BLaER1 treated with 17β-estradiol and CSF1 and Interleukin-3, amounts not matched to agents 10 nM and 100 nM (cell line): ENCODE measurements at regions not wholly inside any gene's neighbourhood (a gene's known extent, or its start where the extent isn't known, plus 50 kb on each side); places are given as distances from the start of the nearest gene placed in this dataset.

ENCODE experiments used
- H3K27ac ChIP-seq, 11 experiments: shearing (Covaris generic); formaldehyde crosslinking; 2 replicates each; pipeline ENCODE4 v1.8.1; 2022
- H3K27me3 ChIP-seq, 11 experiments: shearing (Covaris generic); formaldehyde crosslinking; 2 replicates each; pipeline ENCODE4 v1.8.1; 2022
- H3K36me3 ChIP-seq, 11 experiments: shearing (Covaris generic); formaldehyde crosslinking; 2 replicates each; pipeline ENCODE4 v1.8.1; 2022
- H3K4me1 ChIP-seq, 10 experiments: shearing (Covaris generic); formaldehyde crosslinking; 2 replicates each; pipeline ENCODE4 v1.8.1; 2022
- H3K4me2 ChIP-seq, 11 experiments: shearing (Covaris generic); formaldehyde crosslinking; 2 replicates each; pipeline ENCODE4 v1.8.1; 2022
- H3K4me3 ChIP-seq, 10 experiments: shearing (Covaris generic); formaldehyde crosslinking; 2 replicates each; pipeline ENCODE4 v1.8.1; 2022
- H3K9ac ChIP-seq, 11 experiments: shearing (Covaris generic); formaldehyde crosslinking; 2 replicates each; pipeline ENCODE4 v1.8.1; 2022
- H3K9me3 ChIP-seq, 11 experiments: shearing (Covaris generic); formaldehyde crosslinking; replicated peaks in 1 of 11; 2 replicates each; pipeline ENCODE4 v1.8.1; 2022
- H4K20me1 ChIP-seq, 11 experiments: shearing (Covaris generic); formaldehyde crosslinking; 2 replicates each; pipeline ENCODE4 v1.8.1; 2022
- Cebpa-rat ChIP-seq, 11 experiments: shearing (Covaris generic); IDR thresholded peaks; 2 replicates each; pipeline ENCODE4 v1.8.1; 2022

- no peak overlapping the region for H3K27ac ChIP-seq
- no peaks in the 10 kb centered on the region for H3K36me3 ChIP-seq
- no peaks in the 10 kb centered on the region for H4K20me1 ChIP-seq
- no peak overlapping the region for H3K9ac ChIP-seq
- no peak overlapping the region for H3K4me3 ChIP-seq
- TF ChIP-seq Cebpa-rat (IDR thresholded peaks at IDR 0.05), result no peak
- H3K4me2 ChIP-seq, result peak overlapping the region in 3 of 11 experiments; percentile 9 to 31 (median 15); a peak in 2 of 22 replicates
- no peaks in the 10 kb centered on the region for H3K9me3 ChIP-seq
- peaks cover 0 to 21% (median 5%) of the 10 kb centered on the region in 10 experiments; a peak in 7 of 20 replicates for H3K4me1 ChIP-seq
- H3K27me3 ChIP-seq, result no peaks in the 10 kb centered on the region
Observed at GRCh38 chr9:89799766-89800165, 195.0 kb downstream of the GADD45G start.

DNA sequence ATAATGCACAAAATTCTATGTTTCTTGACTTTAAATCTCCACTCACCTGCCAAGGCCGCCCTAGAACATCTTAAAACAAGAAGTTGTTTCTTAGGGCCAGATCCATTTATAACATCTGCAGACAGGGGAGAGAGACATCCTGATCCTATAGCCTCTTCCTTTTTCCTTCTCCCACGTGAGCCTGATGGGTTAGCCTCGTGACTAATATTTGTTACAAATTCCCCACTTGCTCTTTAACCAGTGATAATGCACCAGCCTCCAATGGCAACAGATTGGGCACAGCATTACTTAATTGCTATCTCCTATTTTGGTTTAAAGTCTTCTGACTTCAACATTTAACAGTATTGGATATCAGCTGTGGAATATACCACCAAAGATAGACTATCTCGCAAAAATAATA lies 196.5 kb downstream of the GADD45G start:
- TF ChIP-seq Cebpa-rat (IDR thresholded peaks at IDR 0.05), result no peak
- Histone ChIP-seq H4K20me1 (no peaks in the 10 kb centered on the region), H3K9ac (no peak overlapping the region), H3K4me1 (peaks cover 0 to 21% (median 5%) of the 10 kb centered on the region in 10 experiments; a peak in 7 of 20 replicates), H3K4me3 (no peak overlapping the region), H3K27ac (no peak overlapping the region), H3K36me3 (no peaks in the 10 kb centered on the region), H3K4me2 (0 out of 22 replicates have a peak overlapping the region, but pooled peaks of 1 of the 11 experiments have one; percentile 28), H3K9me3 (no peaks in the 10 kb centered on the region), H3K27me3 (no peaks in the 10 kb centered on the region)

- Histone ChIP-seq H3K4me2 (no peak overlapping the region), H3K9ac (no peak overlapping the region), H4K20me1 (no peaks in the 10 kb centered on the region), H3K9me3 (no peaks in the 10 kb centered on the region), H3K4me3 (no peak overlapping the region), H3K36me3 (no peaks in the 10 kb centered on the region), H3K4me1 (peaks cover 0 to 21% (median 5%) of the 10 kb centered on the region in 10 experiments; a peak in 7 of 20 replicates), H3K27me3 (no peaks in the 10 kb centered on the region), H3K27ac (no peak overlapping the region)
- no peak for TF ChIP-seq Cebpa-rat (IDR thresholded peaks at IDR 0.05)
Observed at GRCh38 chr9:89801742-89802670, 197.2 kb downstream of the GADD45G start.

DNA sequence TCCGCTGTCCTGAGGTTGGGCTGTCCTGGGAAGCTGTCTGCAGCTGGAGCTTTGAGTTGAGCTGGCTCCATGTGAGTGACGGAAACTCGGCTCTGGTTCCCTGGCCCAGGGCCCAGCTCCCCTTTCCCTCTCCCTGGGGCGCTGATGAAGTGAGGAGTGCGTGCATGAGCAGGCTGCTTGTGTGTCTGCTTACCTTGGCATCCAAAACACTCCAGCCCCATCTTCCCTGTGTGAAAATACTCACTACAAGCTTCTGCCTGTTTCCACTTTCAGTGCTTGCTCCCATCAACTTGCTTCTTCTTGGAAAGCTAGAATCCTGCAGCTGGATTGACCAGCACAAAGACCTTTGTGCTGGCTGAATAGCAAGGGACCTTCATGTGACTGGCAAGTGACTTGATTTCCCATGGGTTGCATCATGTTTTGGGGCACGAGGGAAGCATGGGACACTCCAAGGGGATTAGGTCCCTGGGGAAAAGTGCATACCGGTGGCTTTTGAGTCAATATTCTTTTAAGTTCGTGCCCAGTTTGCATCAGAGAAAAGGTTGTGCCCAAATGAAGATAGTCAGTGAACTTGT lies 198.1 kb downstream of the GADD45G start:
- no peak for TF ChIP-seq Cebpa-rat (IDR thresholded peaks at IDR 0.05)
- Histone ChIP-seq H3K9ac (no peak overlapping the region), H3K27ac (no peak overlapping the region), H3K4me3 (no peak overlapping the region), H4K20me1 (no peaks in the 10 kb centered on the region), H3K4me2 (peak overlapping the region in 1 of 11 experiments; percentile 4; a peak in 1 of 22 replicates), H3K27me3 (no peaks in the 10 kb centered on the region), H3K4me1 (peaks cover 0 to 27% (median 7%) of the 10 kb centered on the region in 10 experiments; a peak in 9 of 20 replicates), H3K9me3 (no peaks in the 10 kb centered on the region), H3K36me3 (no peaks in the 10 kb centered on the region)

DNA sequence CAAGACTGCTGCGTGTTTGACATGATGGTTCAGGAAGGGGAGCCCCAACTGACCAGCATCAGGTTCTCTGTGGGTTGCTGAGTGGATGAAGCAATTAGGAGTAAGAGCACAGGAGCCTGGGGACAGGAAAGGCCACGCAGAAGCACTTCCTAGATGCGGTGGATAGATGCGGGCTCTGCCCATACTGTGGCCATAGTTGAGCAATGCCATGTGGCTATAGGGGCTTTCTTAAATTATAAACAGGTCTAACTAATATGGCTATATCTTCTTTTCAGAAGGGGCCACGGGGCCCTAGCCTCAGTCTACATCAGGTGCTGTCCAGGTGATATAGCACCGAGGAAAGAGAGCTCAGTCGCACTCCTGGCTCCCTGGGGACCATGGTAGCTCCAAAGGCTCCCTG lies 198.6 kb downstream of the GADD45G start:
- TF ChIP-seq Cebpa-rat (IDR thresholded peaks at IDR 0.05), result no peak
- Histone ChIP-seq H3K4me3 (no peak overlapping the region), H3K9me3 (no peaks in the 10 kb centered on the region)

DNA sequence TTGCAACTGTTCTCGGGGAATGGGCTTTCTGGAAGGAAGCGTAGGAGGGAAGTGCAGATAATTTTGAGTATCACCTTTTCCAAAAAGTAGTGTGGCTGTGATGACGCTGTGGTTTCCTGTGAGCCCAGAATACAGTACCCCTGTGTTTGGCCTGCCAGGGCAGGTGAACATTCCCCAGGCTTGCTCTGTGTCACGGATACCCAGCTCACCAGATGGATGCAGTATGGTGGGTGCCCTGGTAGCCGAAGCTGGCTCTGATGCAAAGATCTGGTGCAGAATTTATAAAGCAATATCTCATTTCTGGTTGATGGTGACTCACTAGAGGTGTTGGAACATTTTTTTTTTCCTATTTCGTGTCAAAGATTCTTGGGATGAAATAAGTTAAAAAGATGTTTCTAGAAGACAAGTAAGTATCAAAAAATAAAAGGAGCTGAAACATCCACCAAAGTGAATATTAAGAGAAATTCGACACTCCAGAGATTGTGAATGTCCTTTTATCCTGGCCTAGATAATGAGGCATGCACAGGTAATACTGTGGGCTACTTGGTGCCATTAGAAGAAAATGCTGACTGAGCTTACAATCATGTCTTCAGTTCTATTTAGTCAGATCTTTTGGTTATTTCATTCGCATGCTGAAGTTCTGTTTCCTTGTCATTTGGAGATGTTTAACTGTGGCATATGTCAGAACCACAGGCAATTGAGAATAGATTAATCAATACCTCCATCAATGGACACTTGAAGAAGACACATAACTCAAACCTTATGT lies 200.1 kb downstream of the GADD45G start:
- Histone ChIP-seq H3K4me1 (peaks cover 0 to 23% (median 7%) of the 10 kb centered on the region in 10 experiments; a peak in 9 of 20 replicates), H3K4me3 (no peak overlapping the region), H4K20me1 (no peaks in the 10 kb centered on the region), H3K27ac (no peak overlapping the region), H3K36me3 (no peaks in the 10 kb centered on the region), H3K4me2 (no peak overlapping the region), H3K9me3 (no peaks in the 10 kb centered on the region), H3K9ac (no peak overlapping the region), H3K27me3 (no peaks in the 10 kb centered on the region)
- TF ChIP-seq Cebpa-rat (IDR thresholded peaks at IDR 0.05), result no peak

More for the DNA sequence above, 198.6 kb downstream of the GADD45G start:
- H4K20me1 ChIP-seq, result no peaks in the 10 kb centered on the region
- no peaks in the 10 kb centered on the region for H3K36me3 ChIP-seq
- H3K9ac ChIP-seq, result no peak overlapping the region
- H3K4me2 ChIP-seq, result no peak overlapping the region
- H3K4me1 ChIP-seq, result peaks cover 0 to 28% (median 7%) of the 10 kb centered on the region in 10 experiments; a peak in 9 of 20 replicates
- H3K27ac ChIP-seq, result no peak overlapping the region
- H3K27me3 ChIP-seq, result no peaks in the 10 kb centered on the region

DNA sequence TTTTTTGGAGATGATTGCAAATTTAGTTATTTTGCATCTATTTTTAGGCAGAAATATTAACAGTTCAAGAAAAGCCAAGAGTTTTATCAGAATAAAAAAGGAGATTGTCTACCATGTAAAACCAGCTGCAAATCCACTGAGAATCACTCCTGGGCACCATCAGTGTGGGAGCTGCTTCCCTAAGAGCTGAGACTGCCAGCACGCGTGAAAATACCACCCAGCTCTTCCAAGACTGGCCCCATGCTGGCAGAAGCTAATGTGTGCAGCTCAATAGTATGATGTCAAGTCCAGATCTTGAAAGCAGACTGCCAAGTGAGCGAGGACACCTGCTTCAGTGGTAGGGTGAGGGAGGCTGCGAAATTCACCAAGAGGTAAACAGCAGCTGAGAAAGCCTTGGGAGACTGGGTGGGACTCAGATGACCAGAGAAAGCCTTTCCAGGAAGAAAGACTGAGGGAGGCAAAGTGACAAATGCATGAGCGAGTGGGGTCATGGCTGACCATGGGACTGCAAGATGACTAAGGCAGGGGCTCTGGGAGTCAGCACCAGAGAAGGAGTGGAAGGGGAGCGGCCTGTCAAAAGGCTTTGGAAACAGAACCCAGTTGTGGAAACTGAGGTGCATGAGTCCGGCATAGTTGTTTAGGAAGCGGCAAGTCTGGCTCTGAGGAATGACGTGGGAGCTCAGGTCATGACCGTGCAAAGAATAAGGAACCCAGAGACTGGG lies 200.9 kb downstream of the GADD45G start:
- Histone ChIP-seq H3K27me3 (no peaks in the 10 kb centered on the region), H3K9me3 (no peaks in the 10 kb centered on the region), H3K4me3 (no peak overlapping the region), H3K36me3 (no peaks in the 10 kb centered on the region), H3K4me2 (no peak overlapping the region), H3K27ac (no peak overlapping the region), H3K9ac (no peak overlapping the region), H3K4me1 (peaks cover 0 to 22% (median 7%) of the 10 kb centered on the region in 10 experiments; a peak in 8 of 20 replicates), H4K20me1 (no peaks in the 10 kb centered on the region)
- TF ChIP-seq Cebpa-rat (IDR thresholded peaks at IDR 0.05), result no peak

GRCh38 chr9:89806371-89807100 lies 201.7 kb downstream of the GADD45G start:
- TF ChIP-seq Cebpa-rat (IDR thresholded peaks at IDR 0.05), result no peak
- no peaks in the 10 kb centered on the region for H3K9me3 ChIP-seq

More at GRCh38 chr9:89806371-89807100, 201.7 kb downstream of the GADD45G start:
- Histone ChIP-seq H3K27ac (no peak overlapping the region), H3K36me3 (no peaks in the 10 kb centered on the region), H3K27me3 (no peaks in the 10 kb centered on the region), H3K4me2 (no peak overlapping the region), H4K20me1 (no peaks in the 10 kb centered on the region), H3K9ac (no peak overlapping the region), H3K4me1 (peaks cover 0 to 22% (median 7%) of the 10 kb centered on the region in 10 experiments; a peak in 8 of 20 replicates), H3K4me3 (no peak overlapping the region)
